Activated naive CD8-positive, alpha-beta T cell treated with anti-CD3 and anti-CD28 coated beads, Interleukin-2, amount 10 ng/mL, durations not matched to agents 7 days and 5 days (primary cell): ENCODE measurements at regions not wholly inside any gene's neighbourhood (a gene's known extent, or its start where the extent isn't known, plus 50 kb on each side); places are given as distances from the start of the nearest gene placed in this dataset.

ENCODE experiments used
- ATAC-seq: fragments of 150-1000 bp; cut with Tn5 transposase; one replicate; pipeline ENCODE4 v1.10.0; 2021; ENCODE audit warnings: low read depth, moderate library complexity
- POLR2A ChIA-PET: fragments of 350-600 bp; sonication (Branson Sonifier 250); formaldehyde crosslinking; loops from one replicate; lab custom pipeline; 2021; ENCODE audit warnings: antibody characterized with exemption; lab: Charles Lee
- DNase-seq: peaks from one replicate; pipeline ENCODE4 v3.0.0; 2021
- H3K27ac Mint-ChIP-seq: one replicate; pipeline ENCODE4 v1.8.0; 2022; ENCODE audit warnings: mild to moderate bottlenecking, mixed read lengths
- H3K27me3 Mint-ChIP-seq: one replicate; pipeline ENCODE4 v1.8.0; 2022; ENCODE audit warnings: mild to moderate bottlenecking, moderate library complexity, mixed read lengths
- H3K36me3 Mint-ChIP-seq: one replicate; pipeline ENCODE4 v1.8.0; 2021; ENCODE audit warnings: mild to moderate bottlenecking, mixed read lengths
- H3K4me1 Mint-ChIP-seq: one replicate; pipeline ENCODE4 v1.8.0; 2021; ENCODE audit warnings: mixed read lengths
- H3K4me3 Mint-ChIP-seq: one replicate; pipeline ENCODE4 v1.8.0; 2022; ENCODE audit warnings: mild to moderate bottlenecking, moderate library complexity, mixed read lengths
- H3K9me3 Mint-ChIP-seq: one replicate; pipeline ENCODE4 v1.8.0; 2021; ENCODE audit warnings: mixed read lengths

DNA sequence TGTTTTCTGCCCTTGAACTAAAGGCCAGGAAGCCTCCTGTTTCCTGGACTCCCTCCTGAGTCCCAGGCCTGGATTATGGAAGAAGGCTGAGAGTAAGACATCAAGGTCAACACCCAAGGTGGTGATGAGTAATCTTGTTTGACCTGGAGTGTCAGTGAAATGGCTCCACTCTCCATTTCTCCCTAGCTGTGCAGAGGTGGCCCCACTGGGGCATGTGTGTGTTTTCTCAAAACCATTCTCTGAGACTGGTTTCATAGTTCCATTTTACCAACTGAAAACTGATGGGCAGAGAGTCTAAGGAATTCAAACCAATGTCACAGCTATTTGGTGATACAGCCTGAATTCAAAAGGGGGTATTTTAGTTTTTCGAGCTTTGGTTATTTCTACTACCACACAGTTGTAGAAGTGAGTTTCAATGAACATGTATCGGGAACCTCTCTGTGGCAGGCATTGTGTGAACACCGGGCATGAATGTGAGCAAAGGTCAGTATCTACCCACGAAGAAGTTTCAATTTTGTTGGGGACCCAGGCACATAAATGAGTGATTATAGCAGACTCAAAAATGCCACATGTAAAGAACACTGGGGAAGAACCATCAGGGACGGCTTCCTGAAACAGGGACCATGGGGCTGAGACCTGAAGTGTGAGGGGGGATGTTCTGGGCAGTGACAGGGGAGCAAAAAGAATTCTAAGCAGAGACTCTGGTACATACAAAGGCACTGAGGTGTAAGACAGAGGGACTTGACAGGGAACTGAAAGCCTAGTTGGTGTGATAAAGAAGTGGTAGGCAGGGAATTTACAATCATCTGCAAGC is 269.6 kb upstream of the KLF4 start:
- Mint-ChIP-seq H3K9me3 (peaks cover 8% of the 10 kb centered on the region), H3K4me3 (no peak overlapping the region), H3K27me3 (no peaks in the 10 kb centered on the region), H3K36me3 (no peaks in the 10 kb centered on the region), H3K4me1 (no peaks in the 10 kb centered on the region), H3K27ac (no peak overlapping the region)
- POLR2A ChIA-PET: no interaction called here
- DNase-seq (no peak), ATAC-seq (no peak)

DNA sequence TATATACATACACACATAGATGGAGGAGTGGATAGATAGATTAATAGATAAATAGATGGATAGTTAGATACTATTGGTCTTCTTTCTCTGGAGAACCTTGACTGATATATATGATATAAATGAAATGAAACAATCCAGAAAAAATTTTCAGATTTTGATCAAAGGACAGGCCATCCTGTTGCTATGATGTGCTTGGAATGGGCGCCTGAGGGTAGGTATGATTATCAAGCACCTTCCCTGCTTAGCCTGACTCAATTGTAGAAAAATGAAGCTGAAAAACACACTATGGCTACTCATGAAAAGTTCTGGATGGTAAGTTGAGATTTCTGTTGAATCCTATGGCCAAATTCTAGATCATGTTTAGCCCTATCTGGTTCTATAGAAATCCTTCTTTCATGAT is 266.5 kb upstream of the KLF4 start:
- DNase-seq: no peak
- POLR2A ChIA-PET: no interaction called here

DNA sequence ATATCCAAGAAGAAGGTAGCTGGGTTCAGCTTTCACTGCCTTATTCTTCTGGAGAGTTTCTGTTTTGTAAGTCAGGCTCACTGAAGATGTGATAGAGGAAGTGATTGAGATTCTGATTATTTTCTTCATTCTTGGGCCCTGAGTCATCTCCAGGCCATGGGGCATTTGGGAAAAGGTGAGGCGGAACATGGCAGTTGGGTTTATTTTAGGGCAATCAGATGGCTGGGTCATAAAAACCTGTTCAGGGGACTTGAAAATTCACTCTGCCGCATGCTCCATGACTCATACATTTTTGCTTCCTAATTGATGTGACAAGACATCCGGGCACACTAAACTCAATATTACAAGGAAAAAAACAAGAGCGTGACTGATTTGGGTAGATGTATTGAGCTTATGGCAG is 265.7 kb upstream of the KLF4 start:
- POLR2A ChIA-PET: no interaction called here
- no peaks in the 10 kb centered on the region for H3K27me3 Mint-ChIP-seq
- no peak overlapping the region for H3K27ac Mint-ChIP-seq
- H3K36me3 Mint-ChIP-seq: no peaks in the 10 kb centered on the region
- no peaks in the 10 kb centered on the region for H3K4me1 Mint-ChIP-seq
- ATAC-seq: no peak
- H3K4me3 Mint-ChIP-seq: no peak overlapping the region
- H3K9me3 Mint-ChIP-seq: peaks cover 1% of the 10 kb centered on the region
- DNase-seq: no peak

More for the DNA sequence above, 266.5 kb upstream of the KLF4 start:
- no peak overlapping the region for H3K4me3 Mint-ChIP-seq
- no peaks in the 10 kb centered on the region for H3K4me1 Mint-ChIP-seq
- H3K27me3 Mint-ChIP-seq: no peaks in the 10 kb centered on the region
- no peak overlapping the region for H3K27ac Mint-ChIP-seq
- peaks cover 1% of the 10 kb centered on the region for H3K9me3 Mint-ChIP-seq
- no peaks in the 10 kb centered on the region for H3K36me3 Mint-ChIP-seq
- ATAC-seq: no peak

DNA sequence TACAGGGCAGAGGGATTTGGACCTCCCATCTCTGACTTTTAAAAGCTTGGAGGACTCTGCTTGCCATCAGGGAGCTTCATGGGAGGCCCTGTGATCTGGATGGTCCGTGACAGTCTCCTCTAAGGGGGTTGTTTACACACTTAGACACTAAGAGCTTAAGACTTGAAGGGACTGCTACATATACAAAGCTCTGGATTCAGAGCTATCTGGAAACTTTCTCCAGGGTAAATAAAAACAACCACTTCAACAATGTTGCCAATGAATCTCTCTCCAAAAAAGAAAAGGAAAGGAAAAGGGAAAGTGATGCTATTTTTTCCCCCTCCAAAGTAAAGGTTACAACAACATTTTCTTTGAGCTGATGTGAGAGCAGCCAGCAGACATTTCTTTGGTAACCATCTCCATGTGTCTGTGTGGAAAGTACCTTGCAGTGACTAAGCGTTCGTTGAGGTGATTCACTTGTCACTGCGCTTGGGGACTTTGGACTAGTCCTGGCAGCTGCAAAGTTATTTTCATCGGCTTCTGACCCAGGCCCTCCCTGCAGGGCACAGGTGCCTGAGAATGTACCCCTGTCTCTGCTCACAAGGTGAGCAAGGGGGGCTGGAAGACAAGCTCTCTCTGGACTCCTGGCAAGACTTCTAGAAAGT is 262.1 kb upstream of the KLF4 start:
- peaks cover 1% of the 10 kb centered on the region for H3K9me3 Mint-ChIP-seq
- no peak overlapping the region for H3K27ac Mint-ChIP-seq
- POLR2A ChIA-PET: no interaction called here
- no peaks in the 10 kb centered on the region for H3K36me3 Mint-ChIP-seq
- DNase-seq: no peak
- H3K4me3 Mint-ChIP-seq: no peak overlapping the region
- ATAC-seq: no peak
- H3K27me3 Mint-ChIP-seq: no peaks in the 10 kb centered on the region
- no peaks in the 10 kb centered on the region for H3K4me1 Mint-ChIP-seq

DNA sequence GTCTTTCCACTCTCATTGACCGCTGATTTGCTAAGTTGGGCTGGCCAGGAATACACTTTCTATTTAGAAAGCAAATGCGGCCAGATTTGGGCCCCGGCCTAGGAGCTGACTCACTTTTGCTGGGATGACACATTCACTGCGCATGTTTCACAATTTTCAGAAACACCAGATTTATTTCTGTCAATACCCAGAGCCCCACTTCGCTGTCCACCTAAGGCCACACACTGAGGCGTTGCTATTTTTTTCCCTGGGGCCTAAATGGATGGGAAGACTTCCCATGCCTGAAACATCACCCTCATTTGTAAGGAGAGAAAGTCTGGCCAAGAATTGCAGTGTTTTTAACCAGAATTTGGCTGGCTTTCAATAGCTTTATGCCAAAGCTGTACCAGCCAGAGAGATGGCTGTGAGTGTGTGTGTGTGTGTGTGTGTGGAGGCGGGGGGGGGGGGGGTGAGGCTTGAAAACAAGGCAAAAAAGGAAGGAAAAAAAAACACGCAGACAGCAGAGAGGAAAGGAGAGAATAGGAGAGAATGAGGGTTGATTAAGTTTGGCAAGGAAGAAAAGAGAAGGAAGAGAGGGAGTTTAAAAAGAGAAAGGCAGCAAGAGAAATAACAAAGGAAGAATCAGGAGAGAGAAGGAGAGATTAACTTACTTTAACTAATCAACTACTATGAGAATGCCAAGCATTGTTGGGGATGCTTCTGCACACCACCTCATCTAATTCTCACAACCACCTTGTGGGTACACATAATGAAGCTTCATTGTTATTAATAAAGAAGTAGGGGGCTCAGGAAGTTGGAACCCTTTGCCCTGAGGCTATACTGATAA is 261.4 kb upstream of the KLF4 start:
- Mint-ChIP-seq H3K9me3 (peaks cover 1% of the 10 kb centered on the region), H3K27ac (no peak overlapping the region), H3K4me3 (no peak overlapping the region), H3K36me3 (no peaks in the 10 kb centered on the region), H3K27me3 (no peaks in the 10 kb centered on the region), H3K4me1 (no peaks in the 10 kb centered on the region)
- DNase-seq: no peak
- POLR2A ChIA-PET: no interaction called here
- no peak for ATAC-seq

DNA sequence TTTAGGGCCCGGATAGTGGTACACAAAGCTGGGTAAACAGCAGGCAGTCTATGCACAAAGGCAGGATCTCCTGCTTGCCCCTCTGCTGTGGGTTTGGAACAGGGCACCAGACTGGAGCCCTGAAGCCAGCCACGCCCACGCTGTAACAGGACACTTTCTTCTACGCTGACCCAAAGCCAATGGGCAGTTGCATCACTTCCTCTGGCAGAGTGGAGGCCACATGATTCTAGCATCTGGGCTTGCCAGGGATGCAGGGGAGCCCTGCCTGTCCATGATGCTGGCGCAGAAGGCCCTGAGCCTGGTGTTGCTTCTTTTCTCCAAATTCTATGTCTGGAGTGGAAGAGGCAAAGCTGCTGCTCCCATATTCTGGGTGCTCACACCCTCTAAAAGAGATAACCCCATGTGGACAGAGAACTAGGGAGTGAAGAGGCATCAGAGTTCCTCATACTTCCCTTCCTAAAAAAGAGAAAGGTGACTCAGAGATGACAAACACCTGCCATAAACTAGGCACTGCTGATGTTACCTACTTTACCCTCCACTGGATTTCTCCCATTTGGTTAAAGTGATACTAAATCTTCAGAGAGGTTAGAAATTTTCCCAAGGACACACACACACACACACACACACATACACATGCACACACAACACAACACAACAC is 260.3 kb upstream of the KLF4 start:
- no peak for DNase-seq
- no peak overlapping the region for H3K4me3 Mint-ChIP-seq
- POLR2A ChIA-PET: no interaction called here
- no peaks in the 10 kb centered on the region for H3K4me1 Mint-ChIP-seq
- no peaks in the 10 kb centered on the region for H3K9me3 Mint-ChIP-seq
- H3K27me3 Mint-ChIP-seq: no peaks in the 10 kb centered on the region
- no peaks in the 10 kb centered on the region for H3K36me3 Mint-ChIP-seq
- no peak for ATAC-seq
- no peak overlapping the region for H3K27ac Mint-ChIP-seq

DNA sequence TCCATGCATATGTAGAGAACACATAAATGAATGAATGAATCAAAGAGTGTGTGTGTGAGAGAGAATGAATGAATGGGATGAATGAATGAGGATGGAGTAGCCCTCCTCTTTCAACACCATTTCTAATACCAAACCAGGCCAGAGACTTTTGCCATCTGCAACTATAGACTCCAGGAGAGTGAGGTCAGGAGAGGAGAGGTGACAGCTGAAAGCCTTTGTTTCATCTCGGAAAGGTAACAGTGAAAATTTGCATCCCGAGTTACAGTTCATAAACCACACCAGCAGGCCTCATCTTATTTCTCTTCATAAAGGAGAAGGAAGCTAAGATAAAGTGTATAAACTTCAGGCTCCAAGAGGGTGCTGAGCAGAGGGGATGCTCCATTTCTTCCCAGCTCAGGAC is 255.3 kb upstream of the KLF4 start:
- no peak for ATAC-seq
- H3K27ac Mint-ChIP-seq: no peak overlapping the region
- no peak for DNase-seq
- POLR2A ChIA-PET: no interaction called here
- no peaks in the 10 kb centered on the region for H3K4me1 Mint-ChIP-seq
- H3K9me3 Mint-ChIP-seq: peaks cover 2% of the 10 kb centered on the region
- H3K27me3 Mint-ChIP-seq: no peaks in the 10 kb centered on the region
- no peak overlapping the region for H3K4me3 Mint-ChIP-seq
- no peaks in the 10 kb centered on the region for H3K36me3 Mint-ChIP-seq

DNA sequence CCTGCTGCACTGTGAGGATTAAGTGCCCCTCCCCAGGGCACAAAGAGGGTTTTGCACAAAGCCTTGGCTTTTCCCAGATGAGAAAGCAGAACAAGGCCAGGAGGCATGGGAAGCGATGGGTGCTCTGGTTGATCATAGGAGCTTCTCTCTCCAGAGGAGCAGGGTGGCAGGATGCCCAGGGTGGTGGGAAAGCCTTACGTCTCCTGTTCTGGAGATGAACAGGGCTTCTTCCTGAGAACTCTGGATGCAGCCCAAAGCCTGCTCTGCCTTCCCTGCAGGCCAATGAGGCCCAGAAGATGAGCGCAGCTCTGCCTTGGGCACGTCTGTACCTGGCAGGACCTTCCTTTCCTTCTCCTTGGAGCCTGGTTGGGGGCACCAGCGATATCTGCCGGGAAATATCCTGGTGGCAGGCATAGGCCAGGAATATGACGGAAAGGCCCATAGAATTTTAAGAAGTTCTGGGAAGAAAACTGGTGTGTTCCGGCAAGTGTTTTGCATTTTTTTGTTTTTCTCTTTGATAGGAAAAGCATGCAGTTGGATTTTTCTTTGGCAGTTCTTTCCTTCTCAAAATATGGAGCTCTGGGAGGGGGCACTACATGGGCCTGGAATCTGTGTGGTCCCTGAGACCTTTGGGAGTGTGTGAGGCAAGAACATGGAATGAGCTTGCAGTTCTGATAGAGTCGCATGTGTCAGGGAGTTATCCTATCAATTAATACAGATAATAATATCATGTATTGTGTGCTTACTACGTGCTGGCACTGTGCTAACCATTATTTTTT is 253.2 kb upstream of the KLF4 start:
- POLR2A ChIA-PET: no interaction called here
- H3K36me3 Mint-ChIP-seq: no peaks in the 10 kb centered on the region
- no peak for ATAC-seq
- no peak overlapping the region for H3K27ac Mint-ChIP-seq
- DNase-seq: no peak
- peaks cover 2% of the 10 kb centered on the region for H3K9me3 Mint-ChIP-seq
- no peaks in the 10 kb centered on the region for H3K27me3 Mint-ChIP-seq
- no peak overlapping the region for H3K4me3 Mint-ChIP-seq
- H3K4me1 Mint-ChIP-seq: no peaks in the 10 kb centered on the region

DNA sequence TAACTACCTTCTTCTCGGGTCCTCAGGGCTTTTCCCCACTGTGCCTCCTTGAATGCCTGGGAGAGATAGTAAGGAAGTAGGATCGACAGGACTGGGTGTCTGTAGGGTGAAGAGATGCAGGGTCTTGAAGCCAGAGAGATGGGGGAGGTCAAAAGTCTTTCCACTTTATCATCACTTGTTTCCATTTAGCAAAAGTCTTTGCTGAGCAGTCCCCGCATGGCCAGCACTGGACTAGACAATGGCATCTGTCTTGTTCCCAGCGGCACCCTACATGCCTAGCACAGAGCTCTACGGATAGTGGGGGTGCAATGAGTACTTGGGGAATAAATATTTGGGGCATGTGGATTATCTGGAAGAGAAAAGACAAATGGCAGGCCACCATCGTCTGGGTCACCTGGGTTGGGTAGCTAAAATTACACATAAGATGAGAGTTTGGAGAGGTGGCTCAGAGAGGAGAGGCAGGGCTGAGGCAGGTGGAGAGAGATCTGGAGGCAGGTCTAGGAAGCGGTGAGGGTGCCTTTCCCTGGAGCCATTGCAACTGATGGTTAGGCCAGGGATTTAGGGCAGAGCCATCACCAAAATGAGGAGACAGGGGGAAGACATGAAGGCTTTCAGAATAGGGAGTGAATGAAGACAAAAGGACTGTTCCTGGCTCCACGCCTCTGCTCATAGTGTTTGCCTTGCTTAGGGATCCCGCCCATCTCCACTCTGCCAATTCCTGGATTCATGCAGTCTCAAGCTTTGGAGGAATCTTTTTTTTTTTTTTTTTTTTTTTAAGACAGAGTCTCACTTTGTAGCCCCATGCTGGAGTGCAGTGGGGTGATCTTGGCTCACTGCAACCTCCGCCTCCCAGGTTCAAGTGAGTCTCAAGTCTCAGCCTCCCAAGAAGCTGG is 250.8 kb upstream of the KLF4 start:
- DNase-seq: no peak
- no peak for ATAC-seq
- Mint-ChIP-seq H3K4me3 (no peak overlapping the region), H3K36me3 (no peaks in the 10 kb centered on the region), H3K4me1 (no peaks in the 10 kb centered on the region), H3K27ac (no peak overlapping the region), H3K9me3 (peaks cover 2% of the 10 kb centered on the region), H3K27me3 (no peaks in the 10 kb centered on the region)
- POLR2A ChIA-PET: no interaction called here

DNA sequence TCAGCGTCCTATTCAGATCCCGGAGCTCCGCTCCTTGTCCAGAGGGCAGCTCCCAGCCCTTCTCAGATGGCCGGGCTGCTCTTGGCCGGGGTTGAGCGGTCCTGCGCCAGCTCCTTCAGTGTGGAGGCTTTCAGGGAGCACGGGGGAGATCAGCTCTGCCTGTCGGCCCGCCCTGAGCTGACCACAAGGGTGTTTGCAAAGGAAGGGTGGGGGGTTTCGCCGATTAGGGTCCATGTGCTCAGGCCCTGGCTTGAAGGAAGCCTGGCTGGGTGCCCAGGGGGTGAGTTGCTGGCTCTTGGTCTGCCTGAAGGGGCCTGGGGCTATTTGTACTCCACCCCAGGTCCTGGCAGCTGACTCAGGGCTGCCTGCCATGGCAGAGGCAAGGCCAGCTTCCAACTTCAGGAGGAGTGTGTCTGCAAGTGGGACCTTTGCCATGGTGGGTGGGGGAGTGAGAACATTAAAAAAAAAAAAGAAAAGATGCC is 250.1 kb upstream of the KLF4 start:
- peaks cover 2% of the 10 kb centered on the region for H3K9me3 Mint-ChIP-seq
- POLR2A ChIA-PET: no interaction called here
- ATAC-seq (no peak), DNase-seq (no peak)
- no peak overlapping the region for H3K4me3 Mint-ChIP-seq
- no peaks in the 10 kb centered on the region for H3K4me1 Mint-ChIP-seq
- no peaks in the 10 kb centered on the region for H3K27me3 Mint-ChIP-seq
- no peak overlapping the region for H3K27ac Mint-ChIP-seq
- no peaks in the 10 kb centered on the region for H3K36me3 Mint-ChIP-seq

DNA sequence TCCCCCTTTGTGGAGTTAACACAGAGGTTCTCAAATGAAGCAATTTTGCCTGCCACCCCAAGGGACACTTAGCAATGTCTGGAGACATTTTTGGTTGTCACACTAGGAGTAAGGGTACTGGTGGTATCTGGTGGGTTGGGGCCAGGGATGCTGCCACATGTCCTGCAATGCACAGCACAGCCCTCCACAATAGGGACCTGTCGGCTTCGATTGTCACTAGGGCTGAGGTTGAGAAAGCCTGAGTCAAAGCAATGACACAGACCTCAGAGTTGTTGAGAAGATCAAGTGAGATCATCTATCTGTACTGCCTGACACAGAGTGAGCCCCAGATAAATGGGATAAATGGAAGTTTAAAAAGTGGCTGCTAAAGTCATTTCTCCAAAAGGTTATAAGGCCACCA is 249.2 kb upstream of the KLF4 start:
- ATAC-seq (no peak), DNase-seq (no peak)
- peaks cover 2% of the 10 kb centered on the region for H3K9me3 Mint-ChIP-seq
- H3K4me3 Mint-ChIP-seq: no peak overlapping the region
- H3K27ac Mint-ChIP-seq: no peak overlapping the region
- no peaks in the 10 kb centered on the region for H3K27me3 Mint-ChIP-seq
- no peaks in the 10 kb centered on the region for H3K4me1 Mint-ChIP-seq
- POLR2A ChIA-PET: no interaction called here
- H3K36me3 Mint-ChIP-seq: no peaks in the 10 kb centered on the region
